Occipital lobe (tissue), 1 donor: ENCODE measurements at regions not wholly inside any gene's neighbourhood (a gene's known extent, or its start where the extent isn't known, plus 50 kb on each side); places are given as distances from the start of the nearest gene placed in this dataset.

Source experiments
- DNase-seq: peaks from one replicate; lab custom pipeline; 2025; lab: John Stamatoyannopoulos, UW

DNA sequence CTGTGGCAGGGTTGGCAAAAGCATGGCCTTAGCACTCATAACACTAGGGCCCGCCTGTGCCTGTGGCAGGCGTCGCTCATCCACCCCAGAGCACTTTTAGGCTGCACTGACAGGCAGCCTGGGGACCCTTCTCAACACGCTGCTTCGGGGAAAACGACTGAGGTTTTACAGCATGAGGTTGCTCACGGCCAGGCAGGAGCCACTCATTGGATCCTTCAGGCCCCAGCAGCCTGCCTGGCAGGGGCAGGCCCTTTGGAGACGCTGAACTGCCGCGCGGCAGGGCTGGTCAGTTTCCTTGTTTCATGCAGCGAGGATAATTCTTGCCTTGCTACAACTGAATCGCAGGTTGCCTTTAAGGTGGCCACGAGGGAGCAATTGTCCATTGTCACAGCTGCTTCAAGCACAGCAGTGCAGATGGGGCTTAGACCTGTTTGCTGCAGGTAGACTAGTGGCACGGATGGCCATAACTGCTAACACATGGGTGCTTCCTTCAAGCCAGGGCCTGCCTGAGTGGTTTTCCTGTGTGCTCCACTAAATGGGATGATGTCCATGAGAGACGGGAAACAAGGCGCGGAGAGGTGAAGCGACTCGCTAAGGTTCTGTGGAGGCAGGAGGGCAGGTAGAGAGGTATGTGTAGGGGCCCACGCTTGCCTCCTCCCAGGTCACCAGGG is 49.9 kb upstream of the HS6ST1 start:
- no peak for DNase-seq

DNA sequence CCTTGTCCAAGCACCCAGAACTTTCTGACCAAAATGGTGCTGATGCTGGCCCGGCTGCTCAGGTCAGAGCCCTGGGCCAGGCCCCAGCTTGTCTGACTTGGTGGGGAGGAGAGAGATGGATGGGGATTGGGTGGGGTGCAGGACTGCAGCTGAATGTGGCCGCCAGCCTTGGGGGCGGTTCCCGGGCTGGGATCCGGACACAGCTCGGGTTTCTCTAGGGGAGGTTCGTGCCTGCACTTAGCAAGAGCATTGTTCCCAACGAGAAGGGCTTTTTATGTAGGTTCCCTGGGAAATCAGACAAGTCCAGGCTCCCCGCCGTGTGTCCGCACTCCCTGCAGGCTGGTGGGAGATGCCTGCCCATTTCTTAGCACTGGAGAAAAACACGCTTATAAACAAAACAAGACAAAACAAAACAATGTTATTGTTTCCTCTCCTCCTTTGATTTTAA is 50.5 kb upstream of the HS6ST1 start:
- no peak for DNase-seq

DNA sequence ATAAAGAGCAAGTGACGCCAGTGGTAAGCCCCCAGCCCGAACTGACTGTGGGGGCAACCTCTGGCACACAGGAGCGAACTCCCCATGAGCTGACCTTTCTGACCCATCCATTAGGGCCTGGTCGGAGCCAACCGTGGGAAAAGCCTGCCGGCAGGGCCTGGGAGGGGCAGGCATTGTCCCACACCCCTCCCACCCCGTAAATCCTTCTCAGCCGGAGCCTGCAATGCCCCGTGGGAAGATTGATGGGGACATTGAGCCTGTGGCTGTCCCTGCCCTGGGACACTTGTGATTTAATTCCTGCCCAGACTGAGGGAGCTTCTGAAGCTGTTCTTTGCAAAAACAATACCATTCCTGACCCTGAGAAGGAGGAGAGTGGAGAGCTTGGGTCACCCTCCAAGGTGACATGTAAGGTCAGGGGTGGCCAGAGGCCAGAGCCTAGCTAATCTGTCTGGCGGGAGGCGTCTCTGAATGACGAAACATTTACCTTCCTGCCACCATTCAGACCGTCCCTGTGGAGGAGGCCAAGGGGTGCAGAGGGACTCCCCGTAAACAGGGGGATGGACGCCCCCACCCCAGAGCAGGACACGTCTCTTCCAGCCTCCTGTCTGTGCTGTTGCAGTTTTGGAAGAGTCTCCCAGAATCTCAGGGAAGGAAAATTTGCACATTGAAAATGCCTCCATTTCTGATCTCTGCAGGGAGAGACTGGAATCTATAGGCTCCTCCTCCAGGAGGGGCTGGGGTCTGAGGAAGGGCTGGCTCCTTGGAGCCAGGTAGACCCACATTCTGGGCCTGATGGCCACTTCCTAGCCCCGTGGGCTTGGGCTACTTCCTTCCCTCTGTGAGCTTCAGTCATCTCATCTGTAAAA is 51.2 kb upstream of the HS6ST1 start:
- no peak for DNase-seq

DNA sequence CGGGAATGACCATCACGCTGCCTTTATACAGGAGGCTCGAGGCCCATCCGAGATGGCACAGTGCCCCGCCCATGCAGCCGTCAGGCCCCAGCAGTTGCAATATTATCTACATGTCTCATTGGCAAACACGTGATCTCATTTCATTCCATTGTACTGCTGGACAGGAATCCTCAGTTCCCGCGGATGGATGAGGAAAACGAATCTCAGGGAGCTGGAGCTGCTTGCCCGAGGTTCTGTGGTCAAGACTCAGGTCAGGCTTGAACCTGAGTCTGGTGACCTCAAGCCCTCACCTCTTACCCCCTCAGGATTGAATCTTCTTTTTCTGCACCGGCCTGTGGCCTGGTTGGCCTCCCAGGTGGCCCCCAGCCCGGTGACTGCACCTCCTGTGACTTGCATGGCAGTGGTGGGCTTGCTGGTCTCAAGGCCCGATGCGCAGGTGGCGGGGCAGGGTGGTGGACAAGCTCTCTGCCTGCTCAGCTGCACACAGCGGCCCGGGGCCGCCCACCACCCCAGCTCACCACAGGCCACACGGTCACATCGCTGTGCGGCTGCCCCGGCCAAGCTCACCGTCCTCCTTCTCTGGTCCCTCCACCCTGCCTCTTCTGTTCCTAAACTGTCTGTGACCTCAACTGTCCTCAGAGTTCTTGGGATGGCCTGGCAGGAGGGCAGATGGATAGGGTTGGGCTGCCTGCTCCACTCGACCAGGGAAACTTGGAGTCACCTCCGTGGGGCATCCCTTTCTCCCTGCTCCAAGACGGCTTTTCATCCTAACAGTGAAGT is 52.0 kb upstream of the HS6ST1 start:
- no peak for DNase-seq

DNA sequence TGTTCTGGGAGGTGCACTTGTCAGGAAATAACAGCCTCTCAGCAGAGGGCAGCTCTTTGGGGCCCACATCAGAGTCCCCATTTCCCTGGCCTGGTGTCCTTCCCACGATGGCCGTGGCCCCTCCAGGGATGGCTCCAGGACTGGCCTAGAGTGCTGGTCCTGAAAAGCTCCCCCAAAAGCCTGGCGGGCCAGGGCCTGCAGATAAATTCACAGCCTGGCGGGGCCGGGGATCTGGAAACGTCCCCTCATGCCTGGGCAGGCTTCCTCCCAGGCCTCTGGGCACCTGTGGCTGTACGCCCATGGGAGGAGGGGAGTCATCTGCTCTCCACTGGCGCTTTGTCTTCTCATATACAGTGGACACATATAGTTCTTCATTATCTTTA is 52.6 kb upstream of the HS6ST1 start:
- DNase-seq: no peak

DNA sequence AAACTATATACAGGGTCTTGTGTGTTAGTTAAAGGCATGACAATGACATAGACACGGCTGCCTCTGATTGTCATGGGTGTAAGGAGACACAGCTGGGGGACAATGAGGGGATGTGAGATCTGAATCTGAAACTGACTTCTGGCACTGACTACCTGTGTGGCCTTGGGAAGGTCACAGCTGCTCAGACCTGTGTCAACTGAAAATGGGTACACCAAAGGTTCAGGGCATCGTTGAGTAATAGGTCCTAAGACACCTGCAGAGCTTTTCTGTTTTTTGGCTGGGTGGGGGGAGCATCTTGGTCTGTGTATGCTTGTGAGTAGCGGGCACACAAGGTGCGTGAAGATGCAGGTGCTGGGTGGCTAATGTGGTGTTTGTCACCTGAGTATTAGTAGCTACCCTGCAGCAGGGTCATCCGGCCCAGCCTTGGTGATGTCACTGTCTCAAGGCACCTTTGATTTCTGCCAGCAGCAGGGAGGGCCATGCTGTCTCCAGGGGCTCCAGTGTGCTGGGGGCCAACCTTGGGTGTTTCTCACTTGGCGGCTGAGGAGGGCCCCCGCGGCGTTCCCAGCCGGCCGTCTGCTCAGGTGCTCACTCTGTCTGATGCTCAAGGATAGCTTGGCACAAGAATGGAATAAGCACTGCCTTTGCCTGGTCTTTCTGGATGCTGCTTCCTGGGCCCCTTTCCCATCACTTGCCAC is 53.1 kb upstream of the HS6ST1 start:
- DNase-seq: no peak

DNA sequence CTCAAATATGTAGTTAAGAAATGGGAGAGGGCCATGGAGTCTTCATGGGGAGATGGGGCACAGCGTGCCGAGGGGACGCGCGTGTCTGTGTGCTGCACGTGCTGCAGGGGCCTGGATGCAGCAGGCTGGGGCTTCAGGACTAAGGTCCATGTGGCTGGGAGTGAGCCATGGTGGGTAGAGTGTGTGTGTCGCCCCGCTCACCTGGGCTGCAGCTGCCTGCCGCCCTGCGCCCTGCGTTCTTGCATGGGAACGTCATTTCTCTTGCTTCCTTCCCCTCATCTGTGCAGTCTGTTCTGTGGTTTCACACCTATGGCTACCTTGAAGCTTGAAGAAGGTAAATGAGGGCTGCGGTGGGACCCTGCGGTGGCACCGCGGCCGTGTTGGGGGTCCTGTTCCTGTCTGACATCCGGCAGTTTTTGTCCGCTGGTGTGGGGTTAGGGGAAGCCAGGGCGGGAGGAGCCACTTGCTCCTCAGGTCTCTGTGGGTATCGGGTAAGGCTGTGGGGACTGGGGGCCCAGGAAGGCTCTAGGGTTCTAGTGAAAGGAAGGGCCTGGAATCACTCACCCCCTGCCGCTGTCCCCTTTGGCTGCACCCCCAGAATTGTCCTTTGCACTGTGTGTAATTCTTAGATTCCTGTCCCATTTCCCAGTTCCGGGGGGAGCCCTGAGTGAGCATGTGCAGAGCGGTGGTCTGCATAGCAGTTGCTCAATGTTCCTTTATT is 54.1 kb upstream of the HS6ST1 start:
- DNase-seq: no peak

DNA sequence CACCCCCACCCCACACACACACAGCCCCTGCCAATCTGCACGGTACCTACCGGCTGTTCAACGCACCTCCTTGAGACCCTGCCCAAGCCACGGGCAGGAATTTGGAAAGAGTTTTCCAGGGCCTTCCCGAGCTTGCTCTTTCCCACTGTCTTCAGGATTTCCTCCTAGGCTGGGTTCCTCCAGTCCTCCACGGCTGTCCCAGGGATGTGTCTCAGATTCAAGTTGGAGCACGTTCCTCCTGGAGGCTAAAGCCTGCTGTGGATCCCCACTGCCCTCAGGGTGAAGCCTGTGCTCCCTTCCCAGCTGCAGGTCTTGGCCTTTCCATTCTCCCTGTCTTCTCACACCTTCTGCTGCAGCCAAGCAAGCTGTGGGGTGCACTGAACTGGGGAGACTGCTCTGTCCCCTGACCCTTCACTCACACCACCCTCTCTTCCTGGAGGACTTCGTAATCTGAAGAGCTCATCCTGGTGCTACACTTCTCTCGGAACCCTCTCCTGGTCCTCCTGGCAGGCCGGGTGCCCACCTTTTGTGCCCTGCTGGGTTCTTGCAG is 54.9 kb upstream of the HS6ST1 start:
- DNase-seq: no peak

DNA sequence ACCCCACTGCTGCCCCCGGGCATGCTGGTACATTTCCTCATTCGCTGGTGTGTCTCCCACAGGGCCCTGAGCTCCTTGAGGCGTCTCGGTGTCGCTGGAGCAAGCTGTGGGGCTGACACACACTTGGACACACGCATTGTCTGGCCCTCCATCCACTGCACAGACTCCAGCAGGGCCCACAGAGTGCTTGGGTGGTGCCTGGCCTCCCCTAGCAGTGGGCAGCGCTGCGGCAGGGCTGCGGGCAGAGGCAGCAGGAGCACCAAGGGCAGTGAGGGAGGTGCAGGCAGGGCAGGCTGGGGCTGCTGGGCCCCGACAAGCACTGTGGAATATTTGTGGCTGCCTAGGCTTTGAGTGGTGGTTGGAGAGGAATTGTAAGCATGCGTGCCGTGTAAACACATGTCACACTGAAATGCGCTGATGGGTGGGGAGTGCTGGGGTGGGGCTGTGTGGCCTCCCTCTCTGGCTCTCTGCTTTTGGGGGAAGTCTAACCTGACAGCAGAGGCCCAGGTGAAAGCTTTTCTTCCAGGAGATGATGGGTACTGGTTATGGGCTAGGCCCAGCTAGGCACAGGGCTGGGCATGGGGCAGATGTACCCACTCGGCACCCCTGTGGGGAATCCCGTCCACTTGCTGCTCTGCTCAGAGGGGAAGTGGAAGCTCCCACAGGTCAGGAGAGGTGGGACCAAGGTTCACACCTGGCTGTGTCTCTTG is 55.5 kb upstream of the HS6ST1 start:
- no peak for DNase-seq

DNA sequence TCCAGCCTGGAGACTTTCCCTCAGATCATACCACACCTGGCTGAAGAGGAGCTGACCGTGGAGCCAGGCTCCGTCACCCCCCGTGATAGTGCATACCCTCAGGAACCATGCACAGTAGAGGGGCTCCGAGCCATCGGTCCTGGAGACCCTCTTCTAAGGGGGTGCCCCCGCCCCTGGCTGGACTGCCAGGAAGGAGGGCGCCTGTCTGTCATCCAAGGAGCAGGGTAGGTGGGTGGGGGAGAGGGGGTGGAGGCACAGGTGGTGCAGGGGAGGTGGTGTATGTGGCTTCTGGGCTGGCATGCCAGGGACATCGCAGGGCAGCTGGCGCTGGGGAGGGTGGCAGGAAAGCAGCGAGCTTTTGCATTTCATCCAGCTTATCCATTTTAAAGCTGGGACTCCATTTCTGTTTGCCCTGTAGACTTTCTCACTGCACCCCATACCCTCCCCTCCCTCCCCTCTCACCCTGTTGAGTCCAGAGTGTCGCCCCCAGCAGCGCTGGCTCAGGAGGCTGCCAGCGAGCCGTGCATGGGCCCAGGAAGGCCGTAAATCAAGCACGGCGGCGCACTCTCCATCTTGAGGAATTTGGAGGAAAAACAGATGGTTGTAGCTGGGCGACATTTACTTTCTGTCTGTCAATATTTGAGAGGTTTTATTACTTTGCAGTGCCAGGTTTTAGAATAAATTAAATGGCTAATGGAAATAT is 56.2 kb upstream of the HS6ST1 start:
- no peak for DNase-seq

DNA sequence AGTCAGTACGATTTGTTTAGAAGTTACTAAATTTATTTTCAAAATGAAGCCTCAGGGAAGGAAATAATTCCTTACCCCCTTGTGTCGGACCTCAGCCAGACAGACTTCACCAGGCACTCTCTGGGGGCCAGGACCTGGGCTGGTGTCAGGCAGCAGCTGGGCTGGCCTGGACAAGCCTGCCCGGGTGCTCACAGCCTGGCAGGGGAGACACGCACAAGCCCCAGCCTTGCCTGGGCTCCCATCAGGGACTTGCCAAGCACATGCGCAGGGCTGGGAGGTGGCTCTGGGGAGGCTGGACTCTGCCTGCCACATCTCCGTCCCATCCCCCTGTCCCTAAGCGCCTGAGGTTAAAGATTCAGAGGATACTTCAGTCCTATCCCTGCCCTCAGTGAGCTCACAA is 56.8 kb upstream of the HS6ST1 start:
- DNase-seq: no peak

DNA sequence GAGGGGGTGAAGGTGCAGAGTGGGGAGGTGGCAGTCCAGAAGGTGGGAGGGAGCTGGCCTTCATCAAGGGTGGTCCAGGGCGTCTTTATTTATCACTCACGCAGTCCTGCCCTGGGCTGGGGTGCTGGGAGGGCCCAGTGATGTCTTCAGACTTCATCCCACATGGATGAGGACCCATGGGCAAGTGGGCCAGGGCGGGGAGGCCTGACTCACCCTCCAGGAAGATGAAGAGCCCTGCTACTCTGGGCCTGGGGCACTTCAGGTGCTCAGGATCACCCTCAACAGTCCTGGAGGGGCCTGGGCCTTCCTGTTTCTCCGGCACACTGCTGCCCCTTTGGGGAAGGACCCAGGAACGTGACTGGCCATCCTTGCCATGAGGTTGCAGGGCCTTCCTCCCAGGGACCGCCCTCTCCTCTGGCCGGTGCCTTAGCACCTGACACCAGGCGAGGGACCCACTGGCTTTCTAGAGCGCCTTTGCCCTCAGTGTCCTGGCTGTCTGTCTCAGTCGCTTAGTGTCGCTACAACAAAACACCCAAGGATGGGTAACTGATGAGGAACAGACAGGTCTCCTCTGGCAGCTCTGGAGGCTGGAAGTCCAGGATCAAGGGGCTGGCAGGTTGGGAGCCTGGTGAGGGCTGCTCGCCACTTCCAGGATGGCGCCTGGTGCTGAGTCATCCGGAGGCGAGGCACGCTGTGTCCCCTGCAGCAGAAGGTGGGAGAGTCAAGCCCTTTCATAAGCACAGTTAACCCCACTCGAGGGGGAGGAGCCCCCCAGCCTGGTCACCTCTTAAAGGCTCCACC is 57.8 kb upstream of the HS6ST1 start:
- DNase-seq: no peak

DNA sequence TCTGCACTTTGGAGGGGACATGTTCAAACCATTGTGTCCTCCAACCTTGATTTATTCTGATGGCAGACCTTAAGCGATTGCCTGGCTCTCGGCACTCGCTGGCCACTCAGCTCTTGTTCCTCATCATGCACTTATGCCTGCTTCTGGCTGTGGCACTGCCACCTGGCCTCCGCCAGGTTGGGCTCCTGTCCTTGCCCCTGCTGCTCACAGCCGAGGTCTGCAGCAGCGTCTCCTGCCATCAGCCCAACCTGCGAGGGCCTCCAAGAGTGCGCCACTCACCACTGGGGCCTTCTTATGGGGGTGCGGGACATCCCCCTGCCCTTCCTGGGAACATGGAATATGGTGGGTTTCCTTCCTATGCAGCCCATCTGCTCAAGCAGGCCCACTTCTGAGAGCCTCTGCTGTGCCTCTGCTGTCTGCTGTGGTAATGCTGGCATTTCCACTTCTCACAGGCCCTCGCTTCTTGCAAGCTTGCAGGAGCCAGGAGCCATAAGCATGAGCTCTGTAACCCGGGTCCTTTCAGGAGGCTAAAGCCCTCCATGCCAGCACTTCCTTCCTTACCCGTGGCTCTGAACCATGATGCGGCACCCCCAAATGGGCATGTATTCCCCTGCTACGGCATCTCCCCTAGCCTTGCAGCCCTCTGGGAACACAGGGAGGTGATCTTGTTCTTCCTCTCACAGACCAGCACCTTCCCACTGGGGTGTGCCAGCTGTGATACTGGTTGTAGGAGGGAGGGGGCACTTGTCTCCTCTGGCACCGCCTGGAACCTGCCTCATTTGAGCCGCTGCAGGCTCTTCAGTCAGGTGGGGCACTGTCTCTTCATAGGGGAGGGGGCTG is 58.6 kb upstream of the HS6ST1 start:
- no peak for DNase-seq

DNA sequence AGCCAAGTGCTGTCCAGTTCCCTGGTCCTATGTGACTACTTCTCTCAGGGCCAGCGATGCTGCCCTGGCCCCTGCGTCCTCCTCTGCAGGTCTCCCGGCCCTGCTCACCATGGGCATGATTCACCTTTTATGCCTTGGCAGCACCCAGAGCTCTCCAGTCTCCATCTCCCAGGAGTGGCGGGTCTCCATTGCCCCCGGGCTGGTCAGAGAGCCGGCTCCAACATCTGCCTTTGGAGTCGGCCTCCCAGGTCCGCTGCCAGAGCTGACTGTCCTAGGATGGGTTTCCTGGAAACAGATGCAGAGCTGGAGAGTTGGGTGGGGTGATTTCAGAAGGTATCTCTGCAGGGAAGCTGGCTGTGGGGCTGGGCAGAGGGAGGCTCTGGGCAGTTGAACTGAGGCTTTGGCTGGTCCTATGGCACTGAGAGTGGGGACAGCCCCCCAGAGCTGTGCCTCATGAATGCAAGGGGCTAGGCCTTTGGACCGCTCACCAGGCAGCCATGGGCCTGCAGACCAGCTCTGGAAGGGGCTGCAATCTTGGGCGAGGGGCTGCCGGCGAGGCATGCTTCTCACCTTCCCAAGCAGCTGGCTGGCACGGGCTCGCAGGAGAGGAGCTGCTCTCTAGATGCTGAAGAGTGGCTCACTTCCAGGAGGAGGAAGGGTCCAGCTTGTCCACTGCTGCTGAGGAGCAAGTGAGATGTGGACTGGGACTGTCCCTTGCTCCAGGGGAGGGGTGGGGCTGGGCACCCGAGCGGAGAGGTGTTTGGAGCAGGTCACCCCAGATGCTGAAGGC is 59.8 kb upstream of the HS6ST1 start:
- DNase-seq: no peak

DNA sequence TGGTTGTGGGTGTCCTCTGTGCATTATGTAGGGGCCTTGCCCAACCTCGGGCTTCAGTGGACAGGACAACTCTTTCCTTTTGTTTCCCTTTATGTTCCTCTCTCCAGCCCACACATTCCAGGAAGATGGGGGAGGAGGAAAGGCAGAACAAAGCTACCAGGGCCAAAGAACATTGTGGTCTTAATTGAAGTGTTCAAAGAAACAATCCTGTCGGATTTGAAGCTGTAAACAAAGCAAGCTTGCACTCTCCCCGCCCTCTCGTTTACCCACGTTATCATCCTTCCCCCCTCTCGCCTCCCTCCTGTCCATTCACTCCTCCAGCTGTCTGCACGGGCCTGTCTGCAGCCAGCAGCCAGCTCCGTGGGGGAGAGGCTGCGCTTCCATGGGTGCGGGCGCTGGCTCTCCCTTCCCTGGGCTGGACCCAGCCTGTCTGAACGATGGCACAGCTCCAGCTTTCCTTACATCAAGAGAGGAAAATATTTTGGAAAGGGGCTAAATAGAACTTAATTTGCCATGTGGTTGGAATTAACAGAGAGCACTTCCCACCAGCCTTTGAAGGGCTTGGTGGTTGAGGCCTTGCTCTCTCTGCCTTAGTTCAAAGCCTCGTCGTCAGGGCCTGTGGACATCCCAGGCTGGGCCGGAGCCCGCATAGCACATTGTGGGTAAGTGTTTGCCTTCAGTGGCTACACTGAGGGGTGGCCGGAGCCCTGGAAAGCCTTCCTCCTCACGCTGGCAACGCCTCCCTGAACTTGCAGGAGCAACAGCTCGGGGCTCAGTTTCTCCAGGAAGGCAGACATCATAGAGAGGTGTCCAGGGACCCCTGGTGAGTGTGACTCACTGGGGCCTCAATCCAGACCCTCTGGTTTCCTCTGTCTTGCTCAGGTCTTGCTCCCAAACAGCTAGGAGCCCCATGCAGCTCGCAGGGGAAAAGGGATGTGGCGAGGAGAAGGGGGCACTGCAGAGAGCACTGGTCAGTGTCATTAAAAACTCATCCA is 60.6 kb upstream of the HS6ST1 start:
- peak; percentile 49 for DNase-seq
